Panc1 (cell line): ENCODE measurements at regions not wholly inside any gene's neighbourhood (a gene's known extent, or its start where the extent isn't known, plus 50 kb on each side); places are given as distances from the start of the nearest gene placed in this dataset.

ENCODE experiments used
- POLR2AphosphoS5 ChIP-seq: IDR thresholded peaks from 2 replicates; pipeline ENCODE4 v1.6.1; 2012; ENCODE audit warnings: mild to moderate bottlenecking, low read depth, low read length, moderate library complexity
- TF ChIP-seq, protein P1 (sequence below): fragments of 450-650 bp; IDR thresholded peaks from 2 replicates; pipeline ENCODE4 v1.5.1; 2017; ENCODE audit warnings: mild to moderate bottlenecking
- TF ChIP-seq, protein P2 (sequence below), 2 experiments: IDR thresholded peaks; 2 replicates each; pipeline ENCODE4 v1.6.1; 2011 to 2012; ENCODE audit warnings: low read depth in 2 of 2, control low read depth in 1 of 2, low read length in 1 of 2, mild to moderate bottlenecking in 1 of 2, moderate library complexity in 1 of 2; ENCODE audit not compliant: insufficient read depth in 1 of 2

DNA sequence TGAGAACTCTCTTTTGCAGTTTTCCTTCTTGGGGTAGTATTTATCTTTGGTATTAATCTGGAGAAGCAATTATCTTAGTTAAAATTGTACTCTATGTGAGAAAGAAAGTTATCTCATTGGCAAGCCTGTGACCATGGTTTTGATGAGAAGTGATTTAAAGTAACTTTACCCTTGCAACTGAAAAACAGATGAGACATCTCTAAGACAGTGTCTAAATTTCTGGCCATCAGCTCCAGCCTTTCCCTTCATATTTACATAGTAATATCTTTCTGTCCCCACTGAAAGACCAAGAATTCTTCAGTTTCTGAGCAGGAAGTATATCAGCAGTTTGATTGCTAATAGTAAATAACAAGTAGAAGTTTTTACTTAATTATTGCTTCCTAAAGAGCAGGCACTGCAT, 386.1 kb upstream of the SYNCRIP start:
- TF ChIP-seq, protein P1, sequence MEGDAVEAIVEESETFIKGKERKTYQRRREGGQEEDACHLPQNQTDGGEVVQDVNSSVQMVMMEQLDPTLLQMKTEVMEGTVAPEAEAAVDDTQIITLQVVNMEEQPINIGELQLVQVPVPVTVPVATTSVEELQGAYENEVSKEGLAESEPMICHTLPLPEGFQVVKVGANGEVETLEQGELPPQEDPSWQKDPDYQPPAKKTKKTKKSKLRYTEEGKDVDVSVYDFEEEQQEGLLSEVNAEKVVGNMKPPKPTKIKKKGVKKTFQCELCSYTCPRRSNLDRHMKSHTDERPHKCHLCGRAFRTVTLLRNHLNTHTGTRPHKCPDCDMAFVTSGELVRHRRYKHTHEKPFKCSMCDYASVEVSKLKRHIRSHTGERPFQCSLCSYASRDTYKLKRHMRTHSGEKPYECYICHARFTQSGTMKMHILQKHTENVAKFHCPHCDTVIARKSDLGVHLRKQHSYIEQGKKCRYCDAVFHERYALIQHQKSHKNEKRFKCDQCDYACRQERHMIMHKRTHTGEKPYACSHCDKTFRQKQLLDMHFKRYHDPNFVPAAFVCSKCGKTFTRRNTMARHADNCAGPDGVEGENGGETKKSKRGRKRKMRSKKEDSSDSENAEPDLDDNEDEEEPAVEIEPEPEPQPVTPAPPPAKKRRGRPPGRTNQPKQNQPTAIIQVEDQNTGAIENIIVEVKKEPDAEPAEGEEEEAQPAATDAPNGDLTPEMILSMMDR = no peak
- TF ChIP-seq, protein P2, sequence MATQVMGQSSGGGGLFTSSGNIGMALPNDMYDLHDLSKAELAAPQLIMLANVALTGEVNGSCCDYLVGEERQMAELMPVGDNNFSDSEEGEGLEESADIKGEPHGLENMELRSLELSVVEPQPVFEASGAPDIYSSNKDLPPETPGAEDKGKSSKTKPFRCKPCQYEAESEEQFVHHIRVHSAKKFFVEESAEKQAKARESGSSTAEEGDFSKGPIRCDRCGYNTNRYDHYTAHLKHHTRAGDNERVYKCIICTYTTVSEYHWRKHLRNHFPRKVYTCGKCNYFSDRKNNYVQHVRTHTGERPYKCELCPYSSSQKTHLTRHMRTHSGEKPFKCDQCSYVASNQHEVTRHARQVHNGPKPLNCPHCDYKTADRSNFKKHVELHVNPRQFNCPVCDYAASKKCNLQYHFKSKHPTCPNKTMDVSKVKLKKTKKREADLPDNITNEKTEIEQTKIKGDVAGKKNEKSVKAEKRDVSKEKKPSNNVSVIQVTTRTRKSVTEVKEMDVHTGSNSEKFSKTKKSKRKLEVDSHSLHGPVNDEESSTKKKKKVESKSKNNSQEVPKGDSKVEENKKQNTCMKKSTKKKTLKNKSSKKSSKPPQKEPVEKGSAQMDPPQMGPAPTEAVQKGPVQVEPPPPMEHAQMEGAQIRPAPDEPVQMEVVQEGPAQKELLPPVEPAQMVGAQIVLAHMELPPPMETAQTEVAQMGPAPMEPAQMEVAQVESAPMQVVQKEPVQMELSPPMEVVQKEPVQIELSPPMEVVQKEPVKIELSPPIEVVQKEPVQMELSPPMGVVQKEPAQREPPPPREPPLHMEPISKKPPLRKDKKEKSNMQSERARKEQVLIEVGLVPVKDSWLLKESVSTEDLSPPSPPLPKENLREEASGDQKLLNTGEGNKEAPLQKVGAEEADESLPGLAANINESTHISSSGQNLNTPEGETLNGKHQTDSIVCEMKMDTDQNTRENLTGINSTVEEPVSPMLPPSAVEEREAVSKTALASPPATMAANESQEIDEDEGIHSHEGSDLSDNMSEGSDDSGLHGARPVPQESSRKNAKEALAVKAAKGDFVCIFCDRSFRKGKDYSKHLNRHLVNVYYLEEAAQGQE (IDR thresholded peaks at IDR 0.05; ENCODE audit: insufficient read depth in 1 of 2, low read depth in 2 of 2, low read length in 1 of 2) = no peak
- TF ChIP-seq POLR2AphosphoS5 = no peak
